Frontal cortex (tissue), 3 donors: ENCODE measurements at regions not wholly inside any gene's neighbourhood (a gene's known extent, or its start where the extent isn't known, plus 50 kb on each side); places are given as distances from the start of the nearest gene placed in this dataset.
"Not testable (repeated sequence)": the region's sequence is repeated elsewhere in the genome, so short reads cannot be mapped to it uniquely, and the experiment has no call there.

Source experiments
- DNase-seq, 2 donors: peaks; one replicate each; pipeline ENCODE4 v3.0.0; 2012; ENCODE audit warnings: low spot score in 2 of 2
- FAIRE-seq: peaks from 2 replicates; lab custom pipeline; 2012; peaks lifted over from hg19 to GRCh38; lab: Jason Lieb, UNC
- donor health status: control.
- donor health status: control.
- donor health status: control.

DNA sequence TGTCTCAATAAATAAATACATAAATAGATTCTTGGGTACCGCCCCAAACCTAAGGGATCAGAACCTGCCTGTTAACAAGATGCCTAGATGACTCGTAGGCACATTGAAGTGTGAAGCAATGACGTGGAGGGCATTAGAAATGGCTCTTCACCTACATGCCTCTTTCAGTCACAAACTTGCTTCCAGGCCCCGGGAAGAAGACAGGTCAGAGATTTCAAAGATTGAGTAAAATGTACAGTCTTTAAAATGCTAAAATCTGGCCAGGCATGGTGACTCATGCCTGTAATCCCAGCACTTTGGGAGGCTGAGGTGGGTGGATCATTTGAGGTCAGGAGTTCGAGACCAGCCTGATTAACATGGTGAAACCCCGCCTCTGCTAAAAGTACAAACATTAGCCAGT, 480.8 kb upstream of the JARID2 start:
- DNase-seq (no peak), FAIRE-seq (no peak)

DNA sequence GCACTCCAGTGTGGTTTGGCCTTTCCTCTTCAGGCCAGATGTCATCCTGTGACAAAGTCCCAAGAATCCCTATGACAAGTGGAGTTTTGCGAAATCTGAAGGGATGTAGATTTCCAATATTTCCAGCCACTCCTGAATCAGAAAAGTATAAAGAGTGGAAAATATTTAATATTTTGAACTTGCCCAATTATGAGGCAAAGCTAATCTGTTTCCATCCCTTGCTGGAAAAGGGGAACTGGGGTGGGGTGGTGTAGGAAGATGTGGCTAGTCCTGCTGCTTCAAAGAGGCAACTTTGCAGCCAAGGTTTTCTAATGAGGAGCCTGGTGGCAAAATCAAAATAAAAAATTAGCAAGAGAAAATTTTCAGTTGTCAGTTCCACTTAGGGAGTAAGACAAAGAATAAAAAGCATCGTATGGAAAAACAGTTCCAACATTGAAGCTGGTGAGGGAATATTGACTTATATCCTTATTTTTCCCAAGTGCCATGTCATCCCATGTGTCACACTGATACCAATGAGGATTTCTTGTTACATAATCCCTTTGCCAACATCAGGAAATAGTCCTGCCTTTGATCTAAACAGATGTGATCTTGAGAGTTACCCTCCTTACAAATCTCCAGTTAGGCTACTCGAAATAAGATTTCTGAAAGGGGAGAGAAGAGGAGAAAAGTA, 480.0 kb upstream of the JARID2 start:
- no peak for DNase-seq
- FAIRE-seq: no peak

DNA sequence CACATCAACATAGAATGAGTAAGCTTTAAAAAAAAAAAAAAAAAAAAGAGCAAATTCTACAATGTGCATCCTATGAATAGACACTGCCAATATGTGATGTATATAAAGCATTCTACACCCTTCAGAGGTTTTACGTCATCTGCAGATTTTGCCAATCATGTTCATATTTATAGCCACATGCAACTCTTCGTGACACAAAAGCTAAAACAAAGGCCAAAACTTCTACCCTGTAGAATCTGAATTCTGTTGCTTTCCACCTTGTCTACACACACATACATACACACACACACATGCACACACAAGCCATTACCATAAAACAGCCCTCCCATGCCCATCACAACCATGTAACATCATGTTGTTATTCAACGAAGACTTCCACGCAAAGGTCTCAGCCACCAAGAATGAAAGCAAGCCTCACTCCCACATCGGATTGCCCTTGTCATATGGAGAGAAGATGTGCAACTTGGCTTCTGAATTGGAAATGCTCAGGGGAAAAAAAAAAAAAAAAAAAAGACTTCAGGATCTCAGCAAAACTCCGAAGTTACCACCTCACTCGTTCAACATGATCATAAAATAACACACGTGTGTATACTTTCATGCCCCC, 479.4 kb upstream of the JARID2 start:
- FAIRE-seq (no peak), DNase-seq (no peak)

DNA sequence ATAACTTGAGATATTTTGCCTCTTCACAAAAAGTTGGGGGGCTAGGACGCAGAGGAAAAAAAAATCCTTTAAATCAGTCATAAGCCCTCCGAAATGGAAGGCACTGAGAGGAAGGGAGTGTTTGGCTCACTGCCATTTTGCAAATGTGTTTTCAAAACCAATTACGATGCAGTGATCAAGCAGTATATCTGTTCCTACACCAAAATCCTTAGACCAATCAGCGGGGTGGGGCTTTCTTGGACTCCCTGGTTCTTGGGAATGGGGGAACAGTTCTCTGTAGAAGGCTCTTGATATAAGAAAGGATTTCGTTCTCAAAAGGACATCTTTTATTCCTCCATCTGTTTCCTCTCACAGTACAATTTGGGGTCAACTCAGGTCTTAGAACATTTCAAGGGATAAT, 478.6 kb upstream of the JARID2 start:
- FAIRE-seq (no peak), DNase-seq (no peak)

DNA sequence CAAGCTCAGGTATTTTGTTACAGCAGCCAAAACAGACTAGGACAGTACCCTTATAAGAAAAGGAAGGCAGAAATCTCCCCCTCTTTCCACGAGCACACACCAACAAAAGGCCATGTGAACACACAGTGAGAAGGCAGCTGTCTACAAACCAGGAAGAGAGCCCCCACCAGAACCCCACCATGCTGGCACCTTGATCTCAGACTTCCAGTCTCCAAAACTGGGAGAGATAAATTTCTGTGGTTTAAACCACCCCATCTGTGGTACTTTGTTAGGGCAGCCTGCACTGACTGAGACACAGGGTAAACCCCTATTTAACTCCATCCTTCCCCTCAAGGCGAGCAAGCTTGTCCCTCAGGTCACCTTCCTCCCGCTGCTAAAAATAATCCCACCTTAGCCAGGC, 475.8 kb upstream of the JARID2 start:
- FAIRE-seq (no peak), DNase-seq (no peak)

DNA sequence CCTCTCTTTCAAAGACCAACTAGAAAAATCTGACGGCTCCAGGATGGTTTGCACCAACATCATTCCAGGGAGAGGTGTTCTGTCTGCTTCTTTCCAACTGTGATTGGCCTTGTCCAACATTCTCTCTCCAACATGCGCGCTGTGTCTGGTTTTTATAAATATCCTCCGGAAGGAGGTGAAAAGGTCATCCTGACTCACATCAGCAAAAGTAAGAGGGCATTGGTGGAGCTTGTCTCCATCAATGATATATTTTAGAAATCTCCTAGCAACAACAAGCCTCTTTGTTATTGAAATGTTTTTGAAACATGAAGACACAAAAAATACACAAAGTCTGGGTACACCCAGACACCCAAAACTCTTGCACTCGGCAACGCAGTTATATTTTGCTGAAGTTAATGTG, 475.3 kb upstream of the JARID2 start:
- FAIRE-seq (no peak), DNase-seq (no peak)

DNA sequence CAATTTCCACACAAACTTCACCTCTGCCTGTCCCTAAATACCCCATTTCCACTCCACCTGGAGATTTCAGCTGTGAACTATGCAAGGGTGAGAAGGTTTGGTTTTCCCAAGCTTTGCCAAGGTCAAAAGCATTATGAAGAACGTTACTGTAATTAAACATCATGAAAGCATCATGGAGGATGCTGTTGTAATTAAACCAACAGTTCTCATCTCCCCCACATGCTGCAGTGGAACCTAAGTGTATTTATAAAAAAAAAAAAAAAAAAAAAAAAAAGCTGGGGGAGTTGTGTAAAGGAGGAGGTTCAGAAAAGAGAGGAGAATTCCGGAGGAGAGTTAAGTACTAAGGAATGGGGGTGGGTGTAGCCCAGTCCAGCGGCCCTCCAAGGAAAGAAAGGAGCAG, 474.9 kb upstream of the JARID2 start:
- FAIRE-seq (no peak), DNase-seq (no peak)

DNA sequence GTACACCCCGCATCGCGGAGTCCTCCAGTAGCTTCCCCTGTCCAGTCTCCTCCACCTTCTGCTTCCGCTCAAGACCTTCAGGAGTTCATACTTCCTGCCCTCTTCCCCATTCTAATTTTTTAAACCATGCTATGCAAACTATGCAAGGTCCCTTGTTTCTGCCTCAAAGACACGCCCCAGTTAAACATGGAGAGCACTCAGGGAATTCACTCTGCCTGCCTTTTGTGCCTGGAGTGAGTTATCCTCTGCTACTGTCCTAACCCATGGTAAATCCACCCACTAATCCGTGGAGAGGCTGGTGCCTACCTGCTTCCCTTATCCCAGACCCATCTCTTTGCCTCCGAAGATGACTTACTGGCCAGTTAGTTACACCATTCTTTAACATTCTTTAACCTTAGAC, 473.7 kb upstream of the JARID2 start:
- no peak for FAIRE-seq
- no peak for DNase-seq

DNA sequence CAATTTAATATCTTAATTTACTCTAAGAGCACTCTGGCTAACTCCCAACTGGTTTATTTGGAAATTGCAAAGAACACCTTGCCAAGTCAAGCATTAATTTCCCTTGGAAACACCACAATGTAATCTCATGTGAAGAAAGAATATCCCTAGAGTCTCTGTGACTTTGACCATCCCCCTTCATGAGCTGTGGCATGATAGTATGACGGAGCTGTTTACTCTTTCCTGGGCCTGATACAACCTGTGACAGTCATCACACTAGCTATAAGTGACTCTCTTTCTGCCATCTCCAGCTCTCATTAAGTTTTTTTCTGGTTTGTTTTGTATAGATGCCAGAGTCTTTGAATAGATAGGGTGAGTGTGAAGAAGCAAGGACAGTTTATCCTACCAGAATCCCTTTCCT, 470.3 kb upstream of the JARID2 start:
- DNase-seq (no peak), FAIRE-seq (no peak)

DNA sequence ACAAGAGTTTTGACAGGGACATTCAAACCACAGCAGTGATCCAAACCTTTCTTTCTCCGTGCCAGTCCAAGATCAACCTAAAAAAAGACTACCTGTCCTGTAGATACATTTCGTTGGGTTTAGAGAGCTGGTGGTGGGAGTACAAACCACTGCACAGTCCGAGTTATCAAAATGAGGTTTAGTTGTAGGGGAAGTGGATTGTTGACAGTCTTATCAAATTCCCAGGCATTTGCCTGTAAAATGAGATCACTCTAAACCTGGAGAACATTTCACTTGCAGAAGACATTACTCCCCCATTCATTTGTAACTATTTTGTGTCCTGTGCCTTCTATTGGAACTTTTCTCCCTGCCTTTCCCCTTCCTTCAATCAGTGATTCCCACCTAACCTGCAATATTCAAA, 469.6 kb upstream of the JARID2 start:
- FAIRE-seq: no peak
- DNase-seq: no peak

DNA sequence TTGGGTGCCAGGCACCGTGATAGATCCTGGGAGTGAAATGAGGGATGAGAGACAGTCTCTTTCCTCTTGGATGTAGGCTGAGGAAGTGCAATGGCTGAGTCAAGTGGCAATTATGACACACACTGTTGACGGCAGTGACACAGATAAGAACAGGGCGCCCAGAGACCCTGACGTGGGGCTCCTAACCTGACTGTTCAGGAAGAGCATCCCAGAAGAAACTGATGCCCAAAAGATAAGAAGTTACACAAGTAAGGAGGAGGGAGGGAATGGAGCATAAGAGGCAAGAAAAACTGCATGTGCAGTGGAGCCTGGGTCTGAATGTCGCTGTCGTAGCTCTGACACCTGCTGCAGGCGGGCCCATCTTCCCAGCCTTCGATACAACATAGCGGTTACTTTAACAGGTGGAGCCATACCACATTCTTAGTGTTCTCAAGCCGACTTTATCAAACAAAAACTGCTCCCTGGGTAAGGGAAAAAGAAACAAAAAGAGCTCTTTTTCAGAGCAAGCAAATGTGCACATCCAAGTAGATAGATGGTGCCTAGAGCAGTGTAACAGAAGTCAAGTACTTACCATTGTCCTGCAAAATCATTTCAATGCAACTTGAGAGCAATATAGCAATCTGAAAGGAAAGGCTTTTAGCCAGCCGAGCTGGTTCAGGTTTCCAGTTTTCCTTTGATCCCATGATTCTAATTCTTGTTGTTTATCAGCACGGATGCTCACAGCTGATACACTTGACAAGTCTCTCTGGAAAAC, 463.9 kb upstream of the JARID2 start:
- DNase-seq: no peak

DNA sequence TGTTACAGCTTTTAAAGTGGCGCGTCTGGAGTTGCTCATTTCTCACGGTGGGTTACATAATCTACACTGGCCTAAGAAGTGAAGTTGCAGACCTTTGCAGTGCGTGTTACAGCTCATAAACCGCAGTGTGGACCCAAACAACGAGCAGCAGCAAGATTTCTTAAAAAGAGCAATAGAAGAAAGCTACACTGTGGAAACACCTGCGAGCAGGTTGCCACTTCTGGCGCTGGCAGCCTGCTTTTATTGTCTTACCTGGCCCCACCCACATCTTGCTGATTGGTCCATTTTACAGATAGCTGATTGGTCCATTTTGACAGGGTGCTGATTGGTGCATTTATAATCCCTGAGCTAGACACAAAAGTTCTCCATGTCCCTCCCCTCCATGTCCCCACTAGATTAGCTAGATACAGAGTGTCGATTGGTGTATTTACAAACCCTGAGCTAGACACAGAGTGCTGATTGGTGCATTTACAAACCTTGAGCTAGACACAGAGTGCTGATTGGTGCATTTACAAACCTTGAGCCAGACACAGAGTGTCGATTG, 462.9 kb upstream of the JARID2 start:
- not testable (repeated sequence) for FAIRE-seq, DNase-seq

More for the DNA sequence above, 463.9 kb upstream of the JARID2 start:
- no peak for FAIRE-seq

DNA sequence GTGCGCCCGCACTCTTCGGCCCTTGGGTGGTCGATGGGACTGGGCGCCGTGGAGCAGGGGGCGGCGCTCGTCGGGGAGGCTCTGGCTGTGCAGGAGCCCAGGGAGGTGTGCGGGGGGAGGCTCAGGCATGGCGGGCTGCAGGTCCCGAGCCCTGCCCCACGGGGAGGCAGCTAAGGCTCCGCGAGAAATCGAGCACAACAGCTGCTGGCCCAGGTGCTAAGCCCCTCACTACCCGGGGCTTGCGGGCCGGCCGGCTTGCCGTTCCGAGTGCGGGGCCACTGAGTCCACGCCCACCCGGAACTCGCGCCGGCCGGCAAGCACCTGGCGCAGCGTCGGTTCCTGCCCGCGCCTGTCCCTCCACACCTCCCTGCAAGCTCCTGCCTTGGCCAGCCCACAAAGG, 462.3 kb upstream of the JARID2 start:
- FAIRE-seq: no peak
- DNase-seq: no peak

DNA sequence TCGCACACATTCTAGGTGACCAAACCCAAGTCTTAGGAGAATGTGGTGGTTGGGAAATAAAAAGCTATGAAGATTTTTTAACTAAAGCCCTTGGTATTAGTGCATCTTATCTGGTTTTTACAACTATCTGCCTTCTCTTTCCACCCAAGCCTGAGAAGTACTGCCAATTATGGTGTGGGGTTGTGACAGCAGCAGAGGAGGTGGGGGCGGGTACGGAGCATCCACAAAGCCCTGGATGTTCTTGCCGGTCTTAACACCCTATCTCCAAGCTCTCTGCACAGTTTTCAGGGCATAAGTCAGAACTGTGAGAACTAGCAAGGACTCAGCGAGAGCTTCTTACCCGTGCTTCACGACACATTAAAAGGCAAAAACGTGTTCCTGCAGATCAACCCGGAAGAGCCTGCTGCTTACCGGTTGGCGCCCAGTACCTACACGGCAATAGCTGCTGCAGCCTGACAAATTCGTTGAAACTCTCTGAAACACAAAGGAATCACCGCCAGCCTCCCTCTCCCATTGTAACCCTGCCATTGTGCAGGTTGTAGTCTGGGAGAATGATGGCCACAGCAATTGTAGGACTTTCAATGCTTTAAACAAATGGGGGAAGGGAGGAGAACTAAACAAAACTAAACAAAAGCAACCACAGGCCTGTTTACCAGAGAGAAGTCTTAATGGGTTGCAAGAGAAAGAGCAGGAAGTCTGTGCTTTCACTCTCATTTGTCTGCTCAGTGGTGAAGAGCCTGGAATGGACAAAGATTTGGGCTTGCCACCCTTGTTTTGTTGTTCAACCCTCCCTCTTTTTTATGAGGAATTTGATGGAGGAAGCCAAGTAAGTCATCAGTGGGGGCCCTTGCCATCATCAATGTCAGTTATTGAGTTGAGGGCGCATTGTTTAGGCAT, 461.0 kb upstream of the JARID2 start:
- DNase-seq: no peak
- no peak for FAIRE-seq

DNA sequence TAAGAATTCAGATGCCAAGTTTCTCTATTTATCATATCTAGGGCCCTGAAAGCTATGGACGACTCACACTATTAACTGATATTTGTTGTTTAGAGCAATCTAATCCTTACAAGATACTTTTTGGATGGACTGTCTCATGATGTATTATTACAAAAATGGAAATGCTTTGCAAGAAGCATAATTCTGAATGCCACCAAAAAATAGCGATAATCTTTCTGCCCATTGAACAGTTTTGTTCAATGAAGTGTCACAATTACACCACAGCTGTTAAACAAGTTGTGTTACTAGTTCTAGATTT, 460.4 kb upstream of the JARID2 start:
- FAIRE-seq (no peak), DNase-seq (no peak)

DNA sequence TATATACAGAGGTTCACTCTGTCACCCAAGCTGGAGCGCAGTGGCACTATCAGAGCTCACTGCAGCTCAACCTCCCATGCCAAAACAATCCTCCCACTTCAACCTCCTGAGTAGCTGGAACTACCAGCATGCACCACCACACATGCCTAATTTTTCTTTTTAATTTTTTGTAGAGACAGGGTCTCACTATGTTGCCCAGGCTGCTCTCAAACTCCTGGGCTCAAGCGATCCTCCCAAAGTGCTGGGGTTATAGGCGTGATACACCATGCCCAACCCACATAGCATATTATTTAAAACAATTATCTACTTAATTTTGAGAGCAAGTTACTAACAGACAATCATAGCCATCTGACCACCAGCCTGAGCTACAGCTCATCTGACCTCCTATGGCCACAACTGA, 459.9 kb upstream of the JARID2 start:
- FAIRE-seq: no peak

DNA sequence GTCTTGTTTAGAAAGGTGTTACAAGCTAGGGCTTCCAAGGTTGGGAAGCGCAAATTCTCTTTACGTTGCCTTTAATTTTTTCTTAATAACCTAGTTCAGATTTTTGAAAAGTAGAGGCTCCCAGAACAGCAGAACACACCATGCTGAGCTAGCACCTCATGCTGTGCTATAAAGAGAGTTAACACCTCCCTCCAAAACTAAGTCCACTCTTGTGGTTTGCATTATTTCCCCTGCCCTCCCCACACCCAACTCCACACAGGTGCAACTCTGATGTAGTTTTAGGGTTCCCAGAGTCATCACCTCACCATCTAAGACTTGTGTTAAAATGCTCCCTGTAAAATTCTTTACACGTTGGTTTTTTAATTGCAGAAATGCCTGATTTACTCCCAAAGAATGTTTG, 459.4 kb upstream of the JARID2 start:
- DNase-seq (no peak), FAIRE-seq (no peak)

More for the DNA sequence above, 459.9 kb upstream of the JARID2 start:
- no peak for DNase-seq

DNA sequence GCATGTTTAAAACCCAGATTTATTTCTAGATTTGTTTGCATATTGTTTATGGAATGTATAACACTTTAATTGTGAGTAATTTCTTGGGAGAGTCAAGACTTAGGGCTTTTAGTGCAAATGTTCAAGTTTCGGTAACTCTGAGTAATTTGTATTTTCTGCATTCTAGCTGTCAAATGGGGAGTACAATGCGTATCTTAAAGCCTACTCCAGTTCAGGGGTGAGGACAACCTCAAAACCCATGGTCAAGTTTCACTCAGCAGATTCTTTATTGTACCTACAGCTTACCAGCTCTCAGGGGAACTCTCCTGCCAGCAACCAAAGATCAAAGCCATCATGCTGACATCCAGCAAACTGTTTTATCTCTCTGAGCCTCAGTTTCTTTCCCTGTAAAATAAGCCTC, 458.6 kb upstream of the JARID2 start:
- FAIRE-seq (no peak), DNase-seq (no peak)

DNA sequence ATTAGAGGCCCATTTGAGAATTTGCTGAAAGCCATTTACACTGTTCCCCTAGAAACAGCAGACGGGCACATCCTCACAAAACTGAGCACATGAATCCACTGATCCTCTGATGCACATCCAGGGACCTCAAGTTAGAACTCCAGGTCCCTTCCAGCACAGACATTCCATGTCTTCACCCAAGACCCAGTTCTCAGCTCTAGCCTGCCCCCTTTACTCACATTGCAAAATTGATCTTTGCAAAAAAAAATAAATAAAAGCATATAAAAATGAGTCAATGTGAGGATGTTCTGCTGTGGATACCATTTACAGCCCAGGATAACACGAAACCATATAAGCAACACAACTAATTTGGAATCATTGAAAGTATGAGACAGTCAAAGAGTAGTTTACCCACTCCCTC, 458.2 kb upstream of the JARID2 start:
- FAIRE-seq: no peak

DNA sequence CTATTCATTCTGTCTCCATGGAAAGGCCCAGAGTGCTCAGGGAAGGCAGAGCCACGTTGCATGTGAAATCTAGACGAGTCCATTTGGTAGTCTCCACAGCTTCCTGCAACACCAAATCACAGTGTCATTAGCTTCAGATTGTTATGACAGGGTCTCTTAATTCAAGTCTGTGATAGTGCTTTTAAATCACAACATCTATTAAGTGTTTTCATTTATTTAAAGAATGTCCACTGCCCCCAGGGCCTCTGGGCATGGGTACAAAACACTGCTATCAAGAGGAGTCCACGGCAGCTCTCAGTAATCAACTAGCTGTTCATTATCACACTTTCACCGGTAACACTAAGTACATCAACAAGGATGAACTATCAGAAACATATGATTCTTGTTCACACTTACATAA, 455.9 kb upstream of the JARID2 start:
- FAIRE-seq: no peak

More for the DNA sequence above, 458.2 kb upstream of the JARID2 start:
- no peak for DNase-seq

More for the DNA sequence above, 455.9 kb upstream of the JARID2 start:
- DNase-seq: no peak
